GM12878 (cell line): ENCODE measurements at regions not wholly inside any gene's neighbourhood (a gene's known extent, or its start where the extent isn't known, plus 50 kb on each side); places are given as distances from the start of the nearest gene placed in this dataset.

Experiments used
- ATAC-seq: fragments of 200-7000 bp; cut with Tn5 transposase; 3 replicates; pipeline ENCODE4 v1.9.1; 2020; ENCODE audit warnings: mild to moderate bottlenecking, moderate library complexity
- BruUV-seq: library from RNA; stranded (reverse); fragments of 400-500 nt; replicated peaks from 2 replicates; lab custom pipeline; 2021; lab: Mats Ljungman, UMichigan
- CTCF ChIA-PET: fragments of 300-600 bp; sonication (Branson Sonifier 250); formaldehyde crosslinking; extraction: SDS; loops from one replicate; lab custom pipeline; 2021; ENCODE audit warnings: inconsistent platforms; lab: Yijun Ruan, JAX
- POLR2A ChIA-PET: fragments of 350-600 bp; formaldehyde crosslinking; extraction: SDS; loops from one replicate; lab custom pipeline; 2021; ENCODE audit warnings: inconsistent platforms; lab: Charles Lee
- RAD21 ChIA-PET: fragments of 300-600 bp; sonication (Branson Sonifier 250); formaldehyde crosslinking; loops from one replicate; lab custom pipeline; 2023; ENCODE audit warnings: antibody characterized with exemption; ENCODE audit not compliant: unreplicated experiment; lab: Charles Lee
- SMC1A ChIA-PET: fragments of 300-600 bp; sonication (Branson Sonifier 250); formaldehyde crosslinking; loops from one replicate; lab custom pipeline; 2023; ENCODE audit not compliant: unreplicated experiment, uncharacterized antibody; lab: Charles Lee
- DNase-seq: peaks from one replicate; pipeline ENCODE4 v3.0.0-alpha.2; 2011; ENCODE audit warnings: low read depth, low spot score
- FAIRE-seq: peaks from 3 replicates; lab custom pipeline; 2011; peaks lifted over from hg19 to GRCh38; lab: Jason Lieb, UNC
- H2AFZ ChIP-seq: 2 replicates; pipeline ENCODE4 v1.6.0; 2011; ENCODE audit warnings: low read depth, low read length, control low read depth; ENCODE audit not compliant: control insufficient read depth
- H3K27ac ChIP-seq: 2 replicates; pipeline ENCODE4 v1.5.1; 2011; ENCODE audit warnings: control low read depth; ENCODE audit not compliant: control insufficient read depth, insufficient read depth
- H3K27me3 ChIP-seq, 2 experiments: replicated peaks in 1 of 2; 2 replicates each; pipeline versions ENCODE4 v1.6.0 to v1.6.1; 2011; ENCODE audit warnings: low read length in 1 of 2; ENCODE audit not compliant: control insufficient read depth in 2 of 2, insufficient read depth in 2 of 2
- H3K36me3 ChIP-seq, 2 experiments: 2 replicates each; pipeline ENCODE4 v1.5.1; 2011; ENCODE audit warnings: low read length in 1 of 2; ENCODE audit not compliant: control insufficient read depth in 2 of 2, insufficient read depth in 2 of 2
- H3K4me1 ChIP-seq: 2 replicates; pipeline ENCODE4 v1.6.1; 2011; ENCODE audit warnings: mild to moderate bottlenecking, low read length, moderate library complexity, mixed read lengths; ENCODE audit not compliant: control insufficient read depth, insufficient read depth
- H3K4me2 ChIP-seq: 2 replicates; pipeline ENCODE4 v1.6.0; 2011; ENCODE audit warnings: control low read depth; ENCODE audit not compliant: control insufficient read depth, insufficient read depth
- H3K4me3 ChIP-seq: fragments of 200-600 bp; sonication (generic); 2 replicates; pipeline ENCODE4 v1.5.1; 2016
- H3K79me2 ChIP-seq: 2 replicates; pipeline ENCODE4 v1.6.0; 2011; ENCODE audit warnings: low read length; ENCODE audit not compliant: control insufficient read depth, insufficient read depth
- H3K9ac ChIP-seq: 2 replicates; pipeline ENCODE4 v1.8.0; 2011; ENCODE audit warnings: low read length, control low read depth, mixed read lengths; ENCODE audit not compliant: control insufficient read depth, insufficient read depth
- H3K9me3 ChIP-seq: replicated peaks from 3 replicates; pipeline ENCODE4 v1.5.1; 2011; ENCODE audit warnings: mild to moderate bottlenecking, low read length; ENCODE audit not compliant: control insufficient read depth, insufficient read depth
- H4K20me1 ChIP-seq: 2 replicates; pipeline ENCODE4 v1.6.0; 2011; ENCODE audit not compliant: control insufficient read depth, insufficient read depth
- FOS ChIP-seq: IDR thresholded peaks from 3 replicates; pipeline ENCODE4 v1.6.1; 2011; ENCODE audit warnings: borderline replicate concordance; ENCODE audit not compliant: insufficient read length; ENCODE audit errors: extremely low read depth
- KDM1A ChIP-seq: fragments of 200-600 bp; sonication (generic); IDR thresholded peaks from 2 replicates; pipeline ENCODE4 v1.6.1; 2016; ENCODE audit warnings: borderline replicate concordance
- SP1 ChIP-seq: IDR thresholded peaks from one replicate; pipeline ENCODE4 v1.6.1; 2011; ENCODE audit warnings: low read depth, low read length
- STAT1 ChIP-seq: fragments of 450-650 bp; conservative IDR thresholded peaks from 2 replicates; pipeline ENCODE4 v1.6.1; 2014; ENCODE audit warnings: antibody characterized with exemption, mild to moderate bottlenecking
- TAF1 ChIP-seq: IDR thresholded peaks from 2 replicates; pipeline ENCODE4 v1.6.1; 2011; ENCODE audit warnings: mild to moderate bottlenecking, low read depth, low read length, borderline replicate concordance
- TARDBP ChIP-seq: IDR thresholded peaks from 2 replicates; pipeline ENCODE4 v1.6.1; 2016; ENCODE audit warnings: borderline replicate concordance
- WGBS: methylation state at CpG from one replicate; pipeline ENCODE4 v1.1.6; 2016; ENCODE audit warnings: low lambda C conversion rate; ENCODE audit not compliant: insufficient replicate concordance, insufficient coverage; ENCODE audit errors: missing lambda C conversion rate; 5-methylcytosine and 5-hydroxymethylcytosine counted together
- in situ Hi-C: fragments of 300-500 bp; cut with MboI; formaldehyde crosslinking; loops from 9 replicates; pipeline ENCODE4 v1.14.3; 2018; ENCODE audit warnings: mixed read lengths
- intact Hi-C: fragments of 100-400 bp; cut with micrococcal nuclease; formaldehyde crosslinking; loops from one replicate; pipeline ENCODE4 v1.14.2; 2022; ENCODE audit not compliant: unreplicated experiment
- TF ChIP-seq, protein P1 (sequence below): fragments of 450-650 bp; IDR thresholded peaks from 2 replicates; pipeline ENCODE4 v1.6.1; 2016; ENCODE audit warnings: mild to moderate bottlenecking, moderate library complexity, borderline replicate concordance
- TF ChIP-seq, protein P2 (sequence below): fragments of 450-650 bp; formaldehyde crosslinking; IDR thresholded peaks from 2 replicates; pipeline ENCODE4 v1.5.0; 2022; ENCODE audit warnings: mild to moderate bottlenecking, missing genetic modification characterization
- TF ChIP-seq, protein P3 (sequence below): fragments of 450-650 bp; IDR thresholded peaks from 2 replicates; pipeline ENCODE4 v1.6.1; 2017; ENCODE audit warnings: mild to moderate bottlenecking, low read depth, inconsistent platforms; ENCODE audit not compliant: poor library complexity, severe bottlenecking

DNA sequence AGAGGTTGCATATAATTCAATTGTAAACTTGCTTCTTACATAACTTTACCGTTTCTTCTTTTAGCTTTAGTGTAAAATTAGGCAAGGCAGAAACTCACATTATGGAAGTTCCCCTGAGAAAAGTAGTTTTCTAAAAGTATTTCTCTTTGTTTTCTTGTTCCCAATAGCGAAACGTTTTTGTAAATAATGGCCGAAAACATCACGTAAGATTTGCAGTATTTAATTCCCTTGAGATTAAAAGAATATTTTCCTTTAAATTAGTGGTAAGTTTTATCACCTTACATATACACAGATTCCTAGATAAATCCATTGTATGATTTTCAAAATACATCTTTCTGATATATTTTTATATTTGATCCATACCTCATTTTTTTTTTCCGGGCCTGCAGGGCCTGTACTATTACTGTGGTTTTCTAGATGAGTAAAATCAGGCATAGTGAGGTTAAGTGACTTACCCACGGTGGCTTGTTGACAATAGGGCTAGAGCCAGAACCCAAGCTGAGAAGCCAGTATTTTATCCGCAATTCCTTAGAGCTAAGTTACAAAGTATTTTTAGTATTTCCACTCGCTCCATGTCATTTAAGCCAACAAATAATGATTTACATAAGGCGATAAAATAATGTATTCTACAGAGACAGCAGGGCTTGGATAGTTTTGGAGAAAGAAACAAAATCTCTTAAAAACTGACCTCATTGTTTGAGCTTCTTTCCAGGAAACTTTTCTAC lies 82.2 kb upstream of the VEGFC start:
- SMC1A ChIA-PET, result no interaction called here
- FAIRE-seq, result no peak
- TF ChIP-seq TARDBP (no peak), KDM1A (no peak), TAF1 (no peak), SP1 (no peak), FOS (no peak), STAT1 (no peak)
- TF ChIP-seq, protein P1, sequence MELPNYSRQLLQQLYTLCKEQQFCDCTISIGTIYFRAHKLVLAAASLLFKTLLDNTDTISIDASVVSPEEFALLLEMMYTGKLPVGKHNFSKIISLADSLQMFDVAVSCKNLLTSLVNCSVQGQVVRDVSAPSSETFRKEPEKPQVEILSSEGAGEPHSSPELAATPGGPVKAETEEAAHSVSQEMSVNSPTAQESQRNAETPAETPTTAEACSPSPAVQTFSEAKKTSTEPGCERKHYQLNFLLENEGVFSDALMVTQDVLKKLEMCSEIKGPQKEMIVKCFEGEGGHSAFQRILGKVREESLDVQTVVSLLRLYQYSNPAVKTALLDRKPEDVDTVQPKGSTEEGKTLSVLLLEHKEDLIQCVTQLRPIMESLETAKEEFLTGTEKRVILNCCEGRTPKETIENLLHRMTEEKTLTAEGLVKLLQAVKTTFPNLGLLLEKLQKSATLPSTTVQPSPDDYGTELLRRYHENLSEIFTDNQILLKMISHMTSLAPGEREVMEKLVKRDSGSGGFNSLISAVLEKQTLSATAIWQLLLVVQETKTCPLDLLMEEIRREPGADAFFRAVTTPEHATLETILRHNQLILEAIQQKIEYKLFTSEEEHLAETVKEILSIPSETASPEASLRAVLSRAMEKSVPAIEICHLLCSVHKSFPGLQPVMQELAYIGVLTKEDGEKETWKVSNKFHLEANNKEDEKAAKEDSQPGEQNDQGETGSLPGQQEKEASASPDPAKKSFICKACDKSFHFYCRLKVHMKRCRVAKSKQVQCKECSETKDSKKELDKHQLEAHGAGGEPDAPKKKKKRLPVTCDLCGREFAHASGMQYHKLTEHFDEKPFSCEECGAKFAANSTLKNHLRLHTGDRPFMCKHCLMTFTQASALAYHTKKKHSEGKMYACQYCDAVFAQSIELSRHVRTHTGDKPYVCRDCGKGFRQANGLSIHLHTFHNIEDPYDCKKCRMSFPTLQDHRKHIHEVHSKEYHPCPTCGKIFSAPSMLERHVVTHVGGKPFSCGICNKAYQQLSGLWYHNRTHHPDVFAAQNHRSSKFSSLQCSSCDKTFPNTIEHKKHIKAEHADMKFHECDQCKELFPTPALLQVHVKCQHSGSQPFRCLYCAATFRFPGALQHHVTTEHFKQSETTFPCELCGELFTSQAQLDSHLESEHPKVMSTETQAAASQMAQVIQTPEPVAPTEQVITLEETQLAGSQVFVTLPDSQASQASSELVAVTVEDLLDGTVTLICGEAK, result no peak
- TF ChIP-seq, protein P2, sequence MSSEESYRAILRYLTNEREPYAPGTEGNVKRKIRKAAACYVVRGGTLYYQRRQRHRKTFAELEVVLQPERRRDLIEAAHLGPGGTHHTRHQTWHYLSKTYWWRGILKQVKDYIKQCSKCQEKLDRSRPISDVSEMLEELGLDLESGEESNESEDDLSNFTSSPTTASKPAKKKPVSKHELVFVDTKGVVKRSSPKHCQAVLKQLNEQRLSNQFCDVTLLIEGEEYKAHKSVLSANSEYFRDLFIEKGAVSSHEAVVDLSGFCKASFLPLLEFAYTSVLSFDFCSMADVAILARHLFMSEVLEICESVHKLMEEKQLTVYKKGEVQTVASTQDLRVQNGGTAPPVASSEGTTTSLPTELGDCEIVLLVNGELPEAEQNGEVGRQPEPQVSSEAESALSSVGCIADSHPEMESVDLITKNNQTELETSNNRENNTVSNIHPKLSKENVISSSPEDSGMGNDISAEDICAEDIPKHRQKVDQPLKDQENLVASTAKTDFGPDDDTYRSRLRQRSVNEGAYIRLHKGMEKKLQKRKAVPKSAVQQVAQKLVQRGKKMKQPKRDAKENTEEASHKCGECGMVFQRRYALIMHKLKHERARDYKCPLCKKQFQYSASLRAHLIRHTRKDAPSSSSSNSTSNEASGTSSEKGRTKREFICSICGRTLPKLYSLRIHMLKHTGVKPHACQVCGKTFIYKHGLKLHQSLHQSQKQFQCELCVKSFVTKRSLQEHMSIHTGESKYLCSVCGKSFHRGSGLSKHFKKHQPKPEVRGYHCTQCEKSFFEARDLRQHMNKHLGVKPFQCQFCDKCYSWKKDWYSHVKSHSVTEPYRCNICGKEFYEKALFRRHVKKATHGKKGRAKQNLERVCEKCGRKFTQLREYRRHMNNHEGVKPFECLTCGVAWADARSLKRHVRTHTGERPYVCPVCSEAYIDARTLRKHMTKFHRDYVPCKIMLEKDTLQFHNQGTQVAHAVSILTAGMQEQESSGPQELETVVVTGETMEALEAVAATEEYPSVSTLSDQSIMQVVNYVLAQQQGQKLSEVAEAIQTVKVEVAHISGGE (CRISPR knock-in tag), result no peak
- TF ChIP-seq, protein P3, sequence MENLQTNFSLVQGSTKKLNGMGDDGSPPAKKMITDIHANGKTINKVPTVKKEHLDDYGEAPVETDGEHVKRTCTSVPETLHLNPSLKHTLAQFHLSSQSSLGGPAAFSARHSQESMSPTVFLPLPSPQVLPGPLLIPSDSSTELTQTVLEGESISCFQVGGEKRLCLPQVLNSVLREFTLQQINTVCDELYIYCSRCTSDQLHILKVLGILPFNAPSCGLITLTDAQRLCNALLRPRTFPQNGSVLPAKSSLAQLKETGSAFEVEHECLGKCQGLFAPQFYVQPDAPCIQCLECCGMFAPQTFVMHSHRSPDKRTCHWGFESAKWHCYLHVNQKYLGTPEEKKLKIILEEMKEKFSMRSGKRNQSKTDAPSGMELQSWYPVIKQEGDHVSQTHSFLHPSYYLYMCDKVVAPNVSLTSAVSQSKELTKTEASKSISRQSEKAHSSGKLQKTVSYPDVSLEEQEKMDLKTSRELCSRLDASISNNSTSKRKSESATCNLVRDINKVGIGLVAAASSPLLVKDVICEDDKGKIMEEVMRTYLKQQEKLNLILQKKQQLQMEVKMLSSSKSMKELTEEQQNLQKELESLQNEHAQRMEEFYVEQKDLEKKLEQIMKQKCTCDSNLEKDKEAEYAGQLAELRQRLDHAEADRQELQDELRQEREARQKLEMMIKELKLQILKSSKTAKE, result no peak
- no peaks in the 10 kb centered on the region for H3K9me3 ChIP-seq
- intact Hi-C loops (no loop called here), in situ Hi-C loops (no loop called here)
- RAD21 ChIA-PET, result no interaction called here
- no peaks in the 10 kb centered on the region for H3K36me3 ChIP-seq
- no peak for DNase-seq
- H3K27me3 ChIP-seq, result no peaks in the 10 kb centered on the region
- BruUV-seq, result no TSS peak
- CTCF ChIA-PET, result interaction anchor here (1.0 kb wide), 1 partner anchor 13 kb away, joined by 3 read pairs; no protein-coding TSS in a partner anchor
- no peaks in the 10 kb centered on the region for H3K79me2 ChIP-seq
- no peak overlapping the region for H3K27ac ChIP-seq
- POLR2A ChIA-PET, result no interaction called here
- 44% methylated on average over 10 of the region's 10 CpGs for WGBS
- no peak overlapping the region for H2AFZ ChIP-seq
- no peak for ATAC-seq
- no peaks in the 10 kb centered on the region for H3K4me1 ChIP-seq
- no peak overlapping the region for H3K9ac ChIP-seq
- H3K4me3 ChIP-seq, result no peak overlapping the region
- no peak overlapping the region for H3K4me2 ChIP-seq
- H4K20me1 ChIP-seq, result no peaks in the 10 kb centered on the region
